Lower leg skin (tissue), 3 donors: ENCODE measurements at regions not wholly inside any gene's neighbourhood (a gene's known extent, or its start where the extent isn't known, plus 50 kb on each side); places are given as distances from the start of the nearest gene placed in this dataset.

Experiments used
- CTCF ChIP-seq, 3 donors: fragments of 450-650 bp; IDR thresholded peaks; one replicate each; pipeline ENCODE4 v1.5.1; 2016; ENCODE audit warnings: antibody characterized with exemption in 3 of 3, mild to moderate bottlenecking in 3 of 3, moderate library complexity in 2 of 3
- POLR2A ChIP-seq, 2 donors: fragments of 450-650 bp; IDR thresholded peaks; one replicate each; pipeline ENCODE4 v1.6.1; 2016 to 2017; ENCODE audit warnings: antibody characterized with exemption in 2 of 2, mild to moderate bottlenecking in 1 of 2, moderate library complexity in 1 of 2

- TF ChIP-seq CTCF (IDR thresholded peaks at IDR 0.05): no peak
- TF ChIP-seq POLR2A (IDR thresholded peaks at IDR 0.05): no peak
Observed at GRCh38 chr4:54872261-54872660, 214.5 kb downstream of the KIT start.
